OCI-LY7 (cell line): ENCODE measurements at regions not wholly inside any gene's neighbourhood (a gene's known extent, or its start where the extent isn't known, plus 50 kb on each side); places are given as distances from the start of the nearest gene placed in this dataset.

ENCODE experiments used
- BruUV-seq: library from RNA; stranded (reverse); fragments of 400-500 nt; replicated peaks from 2 replicates; lab custom pipeline; 2021; lab: Mats Ljungman, UMichigan
- CTCF ChIA-PET: fragments of 300-600 bp; sonication (Branson Sonifier 250); formaldehyde crosslinking; loops from one replicate; lab custom pipeline; 2022; ENCODE audit warnings: antibody characterized with exemption; ENCODE audit not compliant: unreplicated experiment; lab: Charles Lee
- POLR2A ChIA-PET: fragments of 300-600 bp; sonication (Branson Sonifier 250); formaldehyde crosslinking; loops from one replicate; lab custom pipeline; 2022; ENCODE audit warnings: antibody characterized with exemption; lab: Charles Lee
- DNase-seq: peaks from one replicate; pipeline ENCODE4 v3.0.0-alpha.2; 2015; ENCODE audit warnings: low spot score
- H2AFZ ChIP-seq: fragments of 200-600 bp; sonication (generic), shearing (Covaris generic); 2 replicates; pipeline ENCODE4 v1.6.1; 2014; ENCODE audit warnings: mild to moderate bottlenecking, antibody characterized with exemption, low read length, moderate library complexity
- H3K27ac ChIP-seq: fragments of 200-600 bp; sonication (generic); 2 replicates; pipeline ENCODE4 v1.5.1; 2014; ENCODE audit warnings: mixed run types, low read depth, mild to moderate bottlenecking, moderate library complexity, low read length, inconsistent platforms; ENCODE audit not compliant: poor library complexity, severe bottlenecking
- H3K36me3 ChIP-seq: fragments of 200-600 bp; sonication (generic); 2 replicates; pipeline ENCODE4 v1.6.1; 2014; ENCODE audit warnings: mild to moderate bottlenecking, antibody characterized with exemption, low read length, moderate library complexity, mixed read lengths; ENCODE audit not compliant: insufficient read depth
- H3K4me1 ChIP-seq: fragments of 200-600 bp; sonication (generic); 2 replicates; pipeline ENCODE4 v1.5.1; 2014; ENCODE audit warnings: mild to moderate bottlenecking, low read length; ENCODE audit not compliant: insufficient read depth, poor library complexity, severe bottlenecking
- H3K4me2 ChIP-seq: fragments of 200-600 bp; sonication (generic); 2 replicates; pipeline ENCODE4 v1.6.1; 2014; ENCODE audit warnings: mild to moderate bottlenecking, low read length
- H3K4me3 ChIP-seq: fragments of 200-600 bp; sonication (generic); 2 replicates; pipeline ENCODE4 v1.5.1; 2014; ENCODE audit warnings: mild to moderate bottlenecking, low read depth, low read length; ENCODE audit not compliant: poor library complexity, severe bottlenecking
- H3K79me2 ChIP-seq: fragments of 200-600 bp; sonication (generic); 2 replicates; pipeline ENCODE4 v1.6.1; 2016; ENCODE audit warnings: low read depth, mild to moderate bottlenecking, low read length, moderate library complexity, mixed read lengths; ENCODE audit not compliant: insufficient read depth
- H3K9me2 ChIP-seq: fragments of 200-600 bp; sonication (generic); 2 replicates; pipeline ENCODE4 v1.6.1; 2016; ENCODE audit warnings: mild to moderate bottlenecking, low read length, mixed read lengths; ENCODE audit not compliant: insufficient read depth
- H3K9me3 ChIP-seq: fragments of 200-600 bp; sonication (generic); 2 replicates; pipeline ENCODE4 v1.6.1; 2014; ENCODE audit warnings: mild to moderate bottlenecking, mixed run types, low read length, mixed read lengths
- H4K20me1 ChIP-seq: fragments of 200-600 bp; sonication (generic); 2 replicates; pipeline ENCODE4 v1.6.1; 2014; ENCODE audit warnings: mild to moderate bottlenecking, antibody characterized with exemption, low read length, moderate library complexity, mixed read lengths; ENCODE audit not compliant: insufficient read depth
- CTCF ChIP-seq: fragments of 200-600 bp; sonication (generic); conservative IDR thresholded peaks from 2 replicates; pipeline ENCODE4 v1.5.1; 2014; ENCODE audit warnings: mild to moderate bottlenecking, antibody characterized with exemption, low read length, moderate library complexity, mixed read lengths
- EZH2phosphoT487 ChIP-seq: fragments of 200-600 bp; sonication (generic); IDR thresholded peaks from 2 replicates; pipeline ENCODE4 v1.6.1; 2018; ENCODE audit warnings: low read depth, borderline replicate concordance, mild to moderate bottlenecking, mixed run types, antibody characterized with exemption, low read length, moderate library complexity, mixed read lengths
- intact Hi-C: fragments of 100-400 bp; cut with micrococcal nuclease; formaldehyde crosslinking; loops from one replicate; pipeline ENCODE4 v1.10.0; 2022; ENCODE audit not compliant: unreplicated experiment

- Histone ChIP-seq H3K36me3 (no peaks in the 10 kb centered on the region), H3K4me1 (no peaks in the 10 kb centered on the region), H3K4me3 (no peak overlapping the region), H3K4me2 (no peak overlapping the region), H3K27ac (no peak overlapping the region), H2AFZ (no peak overlapping the region), H3K79me2 (no peaks in the 10 kb centered on the region), H3K9me3 (no peaks in the 10 kb centered on the region), H3K9me2 (no peaks in the 10 kb centered on the region), H4K20me1 (no peaks in the 10 kb centered on the region)
- intact Hi-C loops, result no loop called here
- TF ChIP-seq EZH2phosphoT487, result no peak
- no peak for DNase-seq
- POLR2A ChIA-PET, result no interaction called here
- no TSS peak for BruUV-seq
- CTCF ChIA-PET, result no interaction called here
Observed at GRCh38 chr14:53634793-53635192, 321.8 kb downstream of the BMP4 start.

- Histone ChIP-seq H3K4me3 (no peak overlapping the region), H3K4me1 (no peaks in the 10 kb centered on the region), H3K9me2 (no peaks in the 10 kb centered on the region), H3K9me3 (no peaks in the 10 kb centered on the region), H3K36me3 (no peaks in the 10 kb centered on the region), H3K27ac (no peak overlapping the region), H3K79me2 (no peaks in the 10 kb centered on the region), H4K20me1 (no peaks in the 10 kb centered on the region), H3K4me2 (no peak overlapping the region), H2AFZ (no peak overlapping the region)
- CTCF ChIA-PET, result no interaction called here
- no peak for TF ChIP-seq CTCF
- no peak for TF ChIP-seq EZH2phosphoT487
- no TSS peak for BruUV-seq
- intact Hi-C loops, result no loop called here
- POLR2A ChIA-PET, result no interaction called here
- DNase-seq, result no peak
Observed at GRCh38 chr14:53630336-53630735, 326.3 kb downstream of the BMP4 start.

- Histone ChIP-seq H4K20me1 (no peaks in the 10 kb centered on the region), H3K9me3 (no peaks in the 10 kb centered on the region), H3K4me1 (no peaks in the 10 kb centered on the region), H3K4me2 (no peak overlapping the region), H3K4me3 (no peak overlapping the region), H3K36me3 (no peaks in the 10 kb centered on the region), H3K79me2 (no peaks in the 10 kb centered on the region), H2AFZ (no peak overlapping the region), H3K9me2 (no peaks in the 10 kb centered on the region), H3K27ac (no peak overlapping the region)
- no peak for DNase-seq
- BruUV-seq, result no TSS peak
- no peak for TF ChIP-seq CTCF
- TF ChIP-seq EZH2phosphoT487, result no peak
- ChIA-PET CTCF (no interaction called here), POLR2A (no interaction called here)
- intact Hi-C loops, result no loop called here
Observed at GRCh38 chr14:53628732-53629430, 327.7 kb downstream of the BMP4 start.
